Erythroblast (primary cell): ENCODE measurements at regions not wholly inside any gene's neighbourhood (a gene's known extent, or its start where the extent isn't known, plus 50 kb on each side); places are given as distances from the start of the nearest gene placed in this dataset.
"Not testable (repeated sequence)": the region's sequence is repeated elsewhere in the genome, so short reads cannot be mapped to it uniquely, and the experiment has no call there.

Experiments used
- DNase-seq, 2 experiments: peaks; one replicate each; lab custom pipeline; 2025; lab: John Stamatoyannopoulos, UW
- GATA1 ChIP-seq: IDR thresholded peaks from 2 replicates; pipeline ENCODE4 v1.6.1; 2011; ENCODE audit warnings: low read depth, mild to moderate bottlenecking, control low read depth, low read length, moderate library complexity
- POLR2A ChIP-seq: IDR thresholded peaks from 2 replicates; pipeline ENCODE4 v1.6.1; 2011; ENCODE audit warnings: mild to moderate bottlenecking, low read length

GRCh38 chr3:157859541-157859940 lies 246.7 kb downstream of the SHOX2 start:
- no peak for TF ChIP-seq POLR2A
- no peak for DNase-seq

- no peak for TF ChIP-seq GATA1
- TF ChIP-seq POLR2A, result no peak
- no peak for DNase-seq
Measured at GRCh38 chr3:157858821-157859220, 247.4 kb downstream of the SHOX2 start.

GRCh38 chr3:157857440-157857839 lies 248.8 kb downstream of the SHOX2 start:
- DNase-seq, result no peak
- TF ChIP-seq POLR2A, result no peak
- no peak for TF ChIP-seq GATA1

- TF ChIP-seq POLR2A (no peak), GATA1 (no peak)
- DNase-seq, result no peak
Measured at GRCh38 chr3:157856078-157856939, 249.9 kb downstream of the SHOX2 start.

- DNase-seq, result not testable (repeated sequence)
Measured at GRCh38 chr3:157845839-157846238, 260.4 kb downstream of the SHOX2 start.

GRCh38 chr3:157844800-157845565 lies 261.2 kb downstream of the SHOX2 start:
- TF ChIP-seq GATA1, result no peak
- no peak for TF ChIP-seq POLR2A
- DNase-seq, result no peak

- TF ChIP-seq POLR2A (no peak), GATA1 (no peak)
Measured at GRCh38 chr3:157844216-157844615, 262.0 kb downstream of the SHOX2 start.

GRCh38 chr3:157841029-157841428 lies 265.2 kb downstream of the SHOX2 start:
- no peak for TF ChIP-seq POLR2A
- no peak for TF ChIP-seq GATA1
- no peak for DNase-seq

More at GRCh38 chr3:157844216-157844615, 262.0 kb downstream of the SHOX2 start:
- no peak for DNase-seq

GRCh38 chr3:157840564-157840963 lies 265.7 kb downstream of the SHOX2 start:
- TF ChIP-seq POLR2A (no peak), GATA1 (no peak)
- no peak for DNase-seq

- DNase-seq, result no peak
- TF ChIP-seq POLR2A (no peak), GATA1 (no peak)
Measured at GRCh38 chr3:157838457-157838856, 267.8 kb downstream of the SHOX2 start.

GRCh38 chr3:157837336-157837735 lies 268.9 kb downstream of the SHOX2 start:
- DNase-seq, result no peak
- no peak for TF ChIP-seq GATA1
- TF ChIP-seq POLR2A, result no peak

- no peak for DNase-seq
Measured at GRCh38 chr3:157836022-157836421, 270.2 kb downstream of the SHOX2 start.

GRCh38 chr3:157832588-157832987 lies 273.6 kb downstream of the SHOX2 start:
- TF ChIP-seq GATA1 (no peak), POLR2A (no peak)
- DNase-seq, result no peak

More at GRCh38 chr3:157836022-157836421, 270.2 kb downstream of the SHOX2 start:
- TF ChIP-seq POLR2A, result no peak
- no peak for TF ChIP-seq GATA1

GRCh38 chr3:157830556-157831236 lies 275.5 kb downstream of the SHOX2 start:
- TF ChIP-seq GATA1 (no peak), POLR2A (no peak)
- DNase-seq, result no peak
